ENCODE measurements at regions not wholly inside any gene's neighbourhood (a gene's known extent, or its start where the extent isn't known, plus 50 kb on each side); places are given as distances from the start of the nearest gene placed in this dataset.

- DNase-seq, result no peak
- no peak overlapping the region for H3K4me3 ChIP-seq
- H3K4me1 ChIP-seq, result no peaks in the 10 kb centered on the region
- H3K9me3 ChIP-seq, result no peaks in the 10 kb centered on the region
- intact Hi-C loops (cut with DNase I; ENCODE audit: low total_unique reads), result no loop called here
- TF ChIP-seq POLR2AphosphoS5 (IDR thresholded peaks at IDR 0.05) (no peak), CTCF (IDR thresholded peaks at IDR 0.05) (no peak)
- no peaks in the 10 kb centered on the region for H3K36me3 ChIP-seq
- no peak overlapping the region for H3K27ac ChIP-seq
- no peaks in the 10 kb centered on the region for H3K27me3 ChIP-seq
Measured at GRCh38 chr5:120035181-120035580, 405.8 kb downstream of the FAM170A start.

- WGBS, 5 donors, result 88 to 90% (median 90%) methylated on average over 16 of the region's 16 CpGs
- intact Hi-C loops (cut with DNase I; ENCODE audit: low total_unique reads), result no loop called here
- no peak for DNase-seq
- no peak overlapping the region for H3K4me3 ChIP-seq
- no peaks in the 10 kb centered on the region for H3K9me3 ChIP-seq
- no peaks in the 10 kb centered on the region for H3K36me3 ChIP-seq
- no peak overlapping the region for H3K27ac ChIP-seq
- no peaks in the 10 kb centered on the region for H3K27me3 ChIP-seq
- TF ChIP-seq POLR2AphosphoS5 (IDR thresholded peaks at IDR 0.05) (no peak), POLR2A (IDR thresholded peaks at IDR 0.05) (no peak), CTCF (IDR thresholded peaks at IDR 0.05) (no peak), EP300 (IDR thresholded peaks at IDR 0.05) (no peak)
- H3K4me1 ChIP-seq, result no peaks in the 10 kb centered on the region
Measured at GRCh38 chr5:120035815-120036577, 406.6 kb downstream of the FAM170A start.

GRCh38 chr5:120037451-120037850 is 408.1 kb downstream of the FAM170A start:
- Histone ChIP-seq H3K27ac (no peak overlapping the region), H3K27me3 (no peaks in the 10 kb centered on the region), H3K36me3 (no peaks in the 10 kb centered on the region), H3K9me3 (no peaks in the 10 kb centered on the region), H3K4me3 (no peak overlapping the region), H3K4me1 (no peaks in the 10 kb centered on the region)
- TF ChIP-seq POLR2AphosphoS5 (IDR thresholded peaks at IDR 0.05) (no peak), EP300 (IDR thresholded peaks at IDR 0.05) (no peak), CTCF (IDR thresholded peaks at IDR 0.05) (no peak), POLR2A (IDR thresholded peaks at IDR 0.05) (no peak)
- 64 to 82% (median 76%) methylated on average over 3 of the region's 3 CpGs for WGBS, 5 donors
- no peak for DNase-seq
- intact Hi-C loops (cut with DNase I; ENCODE audit: low total_unique reads), result no loop called here

GRCh38 chr5:120039111-120039510 is 409.8 kb downstream of the FAM170A start:
- DNase-seq, result no peak
- Histone ChIP-seq H3K27me3 (no peaks in the 10 kb centered on the region), H3K4me3 (no peak overlapping the region), H3K9me3 (no peaks in the 10 kb centered on the region), H3K36me3 (no peaks in the 10 kb centered on the region), H3K4me1 (no peaks in the 10 kb centered on the region), H3K27ac (no peak overlapping the region)
- intact Hi-C loops (cut with DNase I; ENCODE audit: low total_unique reads), result no loop called here
- TF ChIP-seq POLR2AphosphoS5 (IDR thresholded peaks at IDR 0.05) (no peak), EP300 (IDR thresholded peaks at IDR 0.05) (no peak), POLR2A (IDR thresholded peaks at IDR 0.05) (no peak)
- 61 to 93% (median 75%) methylated on average over 3 of the region's 3 CpGs for WGBS, 5 donors

GRCh38 chr5:120043431-120043830 is 414.1 kb downstream of the FAM170A start:
- no peaks in the 10 kb centered on the region for H3K27me3 ChIP-seq
- H3K9me3 ChIP-seq, result no peaks in the 10 kb centered on the region
- no peak overlapping the region for H3K27ac ChIP-seq
- intact Hi-C loops (cut with DNase I; ENCODE audit: low total_unique reads), result no loop called here
- no peaks in the 10 kb centered on the region for H3K36me3 ChIP-seq
- no peaks in the 10 kb centered on the region for H3K4me1 ChIP-seq
- DNase-seq, result no peak
- TF ChIP-seq POLR2AphosphoS5 (IDR thresholded peaks at IDR 0.05) (no peak), POLR2A (IDR thresholded peaks at IDR 0.05) (no peak), CTCF (IDR thresholded peaks at IDR 0.05) (no peak), EP300 (IDR thresholded peaks at IDR 0.05) (no peak)
- no peak overlapping the region for H3K4me3 ChIP-seq
